Neuronal stem cell (in vitro differentiated cells): ENCODE measurements at regions not wholly inside any gene's neighbourhood (a gene's known extent, or its start where the extent isn't known, plus 50 kb on each side); places are given as distances from the start of the nearest gene placed in this dataset.

Experiments used
- DNase-seq: peaks from one replicate; pipeline ENCODE4 v3.0.0-alpha.2; 2013; ENCODE audit warnings: low spot score
- H2AFZ ChIP-seq: one replicate; pipeline ENCODE4 v1.6.1; 2013; ENCODE audit warnings: mild to moderate bottlenecking, low read length, inconsistent platforms
- H2AK5ac ChIP-seq: 2 replicates; pipeline ENCODE4 v1.6.1; 2013; ENCODE audit warnings: low read depth, mild to moderate bottlenecking, inconsistent platforms, low read length, moderate library complexity, mixed read lengths
- H2BK120ac ChIP-seq: 2 replicates; pipeline ENCODE4 v1.6.1; 2013; ENCODE audit warnings: low read depth, mild to moderate bottlenecking, inconsistent platforms, low read length, moderate library complexity, mixed read lengths
- H2BK12ac ChIP-seq: one replicate; pipeline ENCODE4 v1.6.1; 2013; ENCODE audit warnings: low read length, inconsistent platforms
- H2BK15ac ChIP-seq: 2 replicates; pipeline ENCODE4 v1.6.1; 2013; ENCODE audit warnings: mild to moderate bottlenecking, low read length, inconsistent platforms, mixed read lengths
- H2BK5ac ChIP-seq: one replicate; pipeline ENCODE4 v1.6.1; 2013; ENCODE audit warnings: inconsistent platforms, mild to moderate bottlenecking, low read length, moderate library complexity
- H3K14ac ChIP-seq: one replicate; pipeline ENCODE4 v1.6.1; 2013; ENCODE audit warnings: low read length, inconsistent platforms
- H3K18ac ChIP-seq: 2 replicates; pipeline ENCODE4 v1.6.1; 2013; ENCODE audit warnings: low read length, inconsistent platforms
- H3K23ac ChIP-seq: 2 replicates; pipeline ENCODE4 v1.6.1; 2013; ENCODE audit warnings: low read depth, mild to moderate bottlenecking, mixed read lengths, low read length, inconsistent platforms; ENCODE audit not compliant: poor library complexity
- H3K27ac ChIP-seq: replicated peaks from 3 replicates; pipeline ENCODE4 v1.5.1; 2013; ENCODE audit warnings: low read length, inconsistent platforms
- H3K27me3 ChIP-seq, 3 experiments: 2 replicates each; pipeline ENCODE4 v1.6.1; 2013; ENCODE audit warnings: low read length in 3 of 3, mild to moderate bottlenecking in 2 of 3, inconsistent platforms in 1 of 3, low read depth in 1 of 3, mixed read lengths in 1 of 3, moderate library complexity in 1 of 3; ENCODE audit not compliant: control insufficient read depth in 3 of 3, insufficient read depth in 3 of 3
- H3K36me3 ChIP-seq, 2 donors: replicated peaks in 1 of 2; 2 replicates each; pipeline ENCODE4 v1.6.1; 2013; ENCODE audit warnings: low read length in 2 of 2; ENCODE audit not compliant: control insufficient read depth in 2 of 2, insufficient read depth in 2 of 2
- H3K4ac ChIP-seq: 2 replicates; pipeline ENCODE4 v1.6.1; 2013; ENCODE audit warnings: inconsistent platforms, mild to moderate bottlenecking, low read length, moderate library complexity
- H3K4me1 ChIP-seq, 2 donors: 1 replicate in 1 of 2; 2 replicates in 1 of 2; pipeline ENCODE4 v1.6.1; 2013; ENCODE audit warnings: low read length in 2 of 2, low read depth in 1 of 2; ENCODE audit not compliant: control insufficient read depth in 2 of 2, insufficient read depth in 1 of 2
- H3K4me2 ChIP-seq: one replicate; pipeline ENCODE4 v1.6.1; 2013; ENCODE audit warnings: mild to moderate bottlenecking, low read length, inconsistent platforms; ENCODE audit not compliant: insufficient read depth, poor library complexity, severe bottlenecking
- H3K4me3 ChIP-seq, 2 donors: 2 replicates each; pipeline ENCODE4 v1.5.1; 2013; ENCODE audit warnings: low read length in 2 of 2, mild to moderate bottlenecking in 2 of 2, inconsistent platforms in 1 of 2, moderate library complexity in 1 of 2
- H3K79me1 ChIP-seq: one replicate; pipeline ENCODE4 v1.6.1; 2013; ENCODE audit warnings: low read depth, mild to moderate bottlenecking, inconsistent platforms, low read length, moderate library complexity
- H3K9ac ChIP-seq: one replicate; pipeline ENCODE4 v1.6.1; 2013; ENCODE audit warnings: mild to moderate bottlenecking, low read depth, low read length, inconsistent platforms; ENCODE audit not compliant: poor library complexity
- H3K9me3 ChIP-seq, 2 donors: replicated peaks in 1 of 2; 2 replicates each; pipeline versions ENCODE3 to v1.6.1; 2013; ENCODE audit warnings: low read length in 2 of 2, mild to moderate bottlenecking in 2 of 2, inconsistent platforms in 1 of 2, low read depth in 1 of 2, mixed read lengths in 1 of 2, moderate library complexity in 1 of 2; ENCODE audit not compliant: control insufficient read depth in 2 of 2, insufficient read depth in 1 of 2
- H4K8ac ChIP-seq: one replicate; pipeline ENCODE4 v1.6.1; 2013; ENCODE audit warnings: low read depth, mild to moderate bottlenecking, inconsistent platforms, low read length, moderate library complexity
- H4K91ac ChIP-seq: one replicate; pipeline ENCODE4 v1.6.1; 2013; ENCODE audit warnings: low read length, low read depth, mild to moderate bottlenecking, inconsistent platforms; ENCODE audit not compliant: poor library complexity
- WGBS, 2 donors: extraction: QIAGEN DNeasy Blood & Tissue Kit; methylation state at CpG; one replicate each; pipeline ENCODE4 v1.1.7; 2013; ENCODE audit warnings: missing lambda C conversion rate in 2 of 2, mixed read lengths in 1 of 2; ENCODE audit not compliant: insufficient read length in 2 of 2, insufficient replicate concordance in 1 of 2; ENCODE audit errors: extremely low coverage in 2 of 2; 5-methylcytosine and 5-hydroxymethylcytosine counted together

DNA sequence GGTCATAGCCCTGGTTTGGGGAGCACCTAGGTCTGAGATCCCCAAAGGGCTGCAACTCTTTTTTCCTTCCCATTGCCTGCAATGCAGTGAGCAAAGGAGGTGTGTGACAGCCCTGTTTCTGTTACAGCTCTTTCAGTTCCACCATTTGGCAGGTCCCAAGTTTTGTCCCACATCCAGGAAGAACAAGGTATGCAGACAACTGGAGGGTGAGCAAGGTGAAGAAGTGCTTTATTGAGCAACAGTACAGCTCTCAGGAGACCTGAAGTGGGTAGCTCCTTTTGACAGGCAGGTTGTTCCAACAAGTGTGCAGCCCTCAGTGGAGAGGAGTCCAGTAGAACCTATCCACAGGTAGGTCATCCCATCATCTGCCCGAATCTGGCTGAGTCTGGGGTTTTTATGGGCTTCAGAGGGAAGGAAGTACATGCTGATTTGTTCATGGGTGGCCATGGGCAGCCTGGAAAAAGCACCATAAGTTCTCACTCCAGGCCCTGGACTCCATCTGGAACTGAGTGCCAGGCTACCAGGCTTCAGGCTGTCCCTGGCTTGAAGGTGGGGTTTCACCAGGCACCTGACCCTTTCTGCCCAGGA lies 62.8 kb upstream of the NAV3 start:
- Histone ChIP-seq H3K4ac (no peak overlapping the region), H3K27me3 (no peaks in the 10 kb centered on the region), H2AK5ac (no peak overlapping the region), H3K9ac (no peak overlapping the region), H3K4me3 (no peak overlapping the region), H3K4me1 (no peaks in the 10 kb centered on the region), H3K4me2 (no peak overlapping the region), H4K91ac (no peak overlapping the region), H3K36me3 (no peaks in the 10 kb centered on the region), H3K18ac (no peak overlapping the region), H2BK5ac (no peak overlapping the region), H3K27ac (no peak overlapping the region), H3K79me1 (no peaks in the 10 kb centered on the region), H2AFZ (no peak overlapping the region), H3K9me3 (peaks cover 3 to 9% of the 10 kb centered on the region in 2 donors), H2BK120ac (no peak overlapping the region), H2BK15ac (no peak overlapping the region), H3K14ac (no peak overlapping the region), H4K8ac (no peak overlapping the region), H2BK12ac (no peak overlapping the region), H3K23ac (no peak overlapping the region)
- no CpG with 5 or more reads among the region's 1 CpG for WGBS, 2 donors
- DNase-seq, result no peak

DNA sequence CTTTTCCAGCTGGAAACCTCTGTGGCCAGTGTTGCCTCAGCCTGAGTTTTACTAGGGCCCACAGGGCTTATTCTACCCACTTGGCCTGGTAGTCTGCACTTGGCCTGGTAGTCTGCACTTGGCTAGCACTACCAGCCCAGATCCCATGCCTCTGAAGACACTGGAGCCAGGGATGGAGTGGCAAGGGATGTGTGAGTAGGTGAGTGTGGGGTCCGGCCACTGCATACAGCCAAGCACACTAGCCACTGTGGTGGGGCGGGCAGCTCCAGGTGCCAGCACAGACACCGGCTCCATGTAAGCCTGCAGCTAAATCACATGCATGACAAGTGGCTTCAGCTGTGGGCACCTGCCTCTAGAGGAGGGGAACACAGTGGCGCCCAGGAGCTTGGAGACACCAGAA lies 63.4 kb upstream of the NAV3 start:
- Histone ChIP-seq H3K27me3 (no peaks in the 10 kb centered on the region), H2BK120ac (no peak overlapping the region), H2AK5ac (no peak overlapping the region), H4K8ac (no peak overlapping the region), H3K27ac (no peak overlapping the region), H3K79me1 (no peaks in the 10 kb centered on the region), H3K9ac (no peak overlapping the region), H2AFZ (no peak overlapping the region), H3K23ac (no peak overlapping the region), H3K9me3 (peaks cover 3 to 9% of the 10 kb centered on the region in 2 donors), H2BK5ac (no peak overlapping the region), H3K4me2 (no peak overlapping the region), H2BK15ac (no peak overlapping the region), H3K36me3 (no peaks in the 10 kb centered on the region), H2BK12ac (no peak overlapping the region), H4K91ac (no peak overlapping the region), H3K4me3 (no peak overlapping the region), H3K18ac (no peak overlapping the region), H3K4me1 (no peaks in the 10 kb centered on the region), H3K4ac (no peak overlapping the region), H3K14ac (peak overlapping the region; percentile 56)
- no CpG with 5 or more reads among the region's 4 CpGs for WGBS, 2 donors
- no peak for DNase-seq

DNA sequence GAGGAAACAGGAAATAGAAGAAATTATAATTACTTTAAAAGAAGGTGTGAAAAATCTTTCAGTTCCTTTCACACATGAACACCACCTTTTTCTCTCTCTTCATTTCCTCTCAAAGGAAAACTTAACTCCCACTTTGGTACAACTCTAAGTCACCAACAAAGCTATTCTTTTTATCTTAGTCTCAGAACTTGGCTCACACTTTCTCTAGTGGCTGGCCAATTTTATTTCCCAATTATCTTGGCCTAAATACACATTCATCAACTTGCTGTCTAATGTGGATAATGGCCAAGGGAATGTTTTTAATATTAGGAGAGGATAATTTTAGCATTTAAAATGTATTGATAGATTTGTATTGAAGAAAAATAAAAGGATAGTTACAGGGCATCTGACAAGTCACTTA lies 64.5 kb upstream of the NAV3 start:
- Histone ChIP-seq H3K14ac (no peak overlapping the region), H4K8ac (no peak overlapping the region), H2BK120ac (no peak overlapping the region), H3K9me3 (peaks cover 3 to 9% of the 10 kb centered on the region in 2 donors), H3K4ac (no peak overlapping the region), H3K4me1 (no peaks in the 10 kb centered on the region), H2BK15ac (no peak overlapping the region), H4K91ac (no peak overlapping the region), H3K9ac (no peak overlapping the region), H3K18ac (no peak overlapping the region), H2BK5ac (no peak overlapping the region), H3K4me2 (no peak overlapping the region), H3K27ac (no peak overlapping the region), H2AK5ac (no peak overlapping the region), H2BK12ac (no peak overlapping the region), H3K79me1 (no peaks in the 10 kb centered on the region), H3K27me3 (no peaks in the 10 kb centered on the region), H3K23ac (no peak overlapping the region), H3K4me3 (no peak overlapping the region), H3K36me3 (no peaks in the 10 kb centered on the region), H2AFZ (no peak overlapping the region)
- no peak for DNase-seq

DNA sequence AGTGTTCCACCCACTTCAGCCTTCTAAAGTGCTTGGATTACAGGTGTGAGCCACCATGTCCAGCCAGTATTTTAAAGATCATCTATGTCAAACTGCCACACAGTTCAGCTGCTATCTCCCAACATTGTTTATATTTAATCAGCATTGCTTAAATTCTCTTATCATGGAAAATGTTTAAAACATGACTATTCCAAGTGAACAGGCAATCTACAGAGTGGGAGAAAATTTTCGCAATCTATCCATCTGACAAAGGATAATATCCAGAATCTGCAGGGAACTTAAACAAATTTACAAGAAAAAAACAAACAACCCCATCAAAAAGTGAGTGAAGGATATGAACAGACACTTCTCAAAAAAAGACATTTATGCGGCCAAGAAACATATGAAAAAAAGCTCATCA lies 69.4 kb upstream of the NAV3 start:
- H2BK5ac ChIP-seq, result no peak overlapping the region
- H3K4me2 ChIP-seq, result no peak overlapping the region
- peaks cover 2 to 4% of the 10 kb centered on the region in 2 donors for H3K4me1 ChIP-seq
- no peak overlapping the region for H2BK12ac ChIP-seq
- no peak overlapping the region for H3K14ac ChIP-seq
- no peak overlapping the region for H2AK5ac ChIP-seq
- H3K9ac ChIP-seq, result no peak overlapping the region
- WGBS, 2 donors, result no CpG with 5 or more reads among the region's 2 CpGs
- H3K4ac ChIP-seq, result no peak overlapping the region
- no peak overlapping the region for H2BK15ac ChIP-seq
- no peaks in the 10 kb centered on the region for H3K27me3 ChIP-seq
- H4K8ac ChIP-seq, result no peak overlapping the region
- H3K18ac ChIP-seq, result no peak overlapping the region
- H4K91ac ChIP-seq, result no peak overlapping the region
- no peaks in the 10 kb centered on the region for H3K79me1 ChIP-seq
- no peak overlapping the region for H2BK120ac ChIP-seq
- no peak for DNase-seq
- no peak overlapping the region for H3K27ac ChIP-seq
- no peak overlapping the region for H2AFZ ChIP-seq
- no peak overlapping the region for H3K23ac ChIP-seq
- no peaks in the 10 kb centered on the region for H3K36me3 ChIP-seq
- H3K9me3 ChIP-seq, result no peaks in the 10 kb centered on the region
- no peak overlapping the region for H3K4me3 ChIP-seq
